IMR-90 (cell line): ENCODE measurements at regions not wholly inside any gene's neighbourhood (a gene's known extent, or its start where the extent isn't known, plus 50 kb on each side); places are given as distances from the start of the nearest gene placed in this dataset.

Experiments used
- CTCF ChIP-seq: conservative IDR thresholded peaks from 2 replicates; pipeline ENCODE4 v1.5.1; 2012; ENCODE audit warnings: mild to moderate bottlenecking, low read depth, low read length, improper control_type of control experiment
- MAFK ChIP-seq: IDR thresholded peaks from 2 replicates; pipeline ENCODE4 v1.6.1; 2012; ENCODE audit warnings: low read depth, low read length, improper control_type of control experiment
- POLR2A ChIP-seq: IDR thresholded peaks from 2 replicates; pipeline ENCODE4 v1.6.1; 2012; ENCODE audit warnings: mild to moderate bottlenecking, low read depth, low read length
- RAD21 ChIP-seq: IDR thresholded peaks from 2 replicates; pipeline ENCODE4 v1.6.1; 2012; ENCODE audit warnings: low read length, improper control_type of control experiment

GRCh38 chr15:39075311-39075710, 505.6 kb upstream of the THBS1 start:
- TF ChIP-seq CTCF (no peak), POLR2A (no peak), RAD21 (no peak), MAFK (no peak)
